ENCODE measurements at regions not wholly inside any gene's neighbourhood (a gene's known extent, or its start where the extent isn't known, plus 50 kb on each side); places are given as distances from the start of the nearest gene placed in this dataset.

DNA sequence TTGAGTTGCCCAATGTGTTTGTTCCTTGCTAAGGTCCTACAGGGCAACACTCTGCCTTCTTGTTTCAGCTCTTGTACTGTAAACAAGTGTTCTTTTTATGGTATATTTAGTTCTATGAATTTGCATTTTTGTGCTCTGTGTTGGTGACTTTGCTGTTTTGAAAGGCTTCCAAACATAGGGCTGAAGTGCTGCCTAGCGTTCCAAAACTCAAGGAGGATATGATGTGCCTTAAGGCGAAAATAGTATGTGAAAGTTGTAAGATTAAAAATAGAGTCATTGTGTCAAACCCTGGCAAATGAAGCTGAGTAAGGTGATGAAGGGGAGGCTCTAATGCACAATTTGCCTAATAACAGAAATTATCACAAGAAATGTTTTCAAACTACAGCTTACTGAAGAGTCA, 372.7 kb upstream of the TOM1L1 start:
- no peak for TF ChIP-seq CTCF (IDR thresholded peaks at IDR 0.05 in 8 of 11, conservative IDR thresholded peaks at IDR 0.05 in 3 of 11)
- no peak for TF ChIP-seq POLR2AphosphoS5 (IDR thresholded peaks at IDR 0.05)
- TF ChIP-seq POLR2A (IDR thresholded peaks at IDR 0.05) = no peak
- WGBS, 5 donors = 53 to 83% (median 80%) methylated on average over 2 of the region's 2 CpGs
- intact Hi-C loops (cut with DNase I; ENCODE audit: low total_unique reads) = no loop called here

GRCh38 chr17:54530398-54530797, 370.3 kb upstream of the TOM1L1 start:
- no peak for DNase-seq
- Histone ChIP-seq H3K36me3 (no peaks in the 10 kb centered on the region), H3K27me3 (replicated peaks in 1 of 7) (no peaks in the 10 kb centered on the region), H3K9me3 (peaks cover 0 to 3% (median 0%) of the 10 kb centered on the region in 8 donors), H3K27ac (no peak overlapping the region), H3K4me1 (no peaks in the 10 kb centered on the region), H3K4me3 (no peak overlapping the region)
- WGBS, 5 donors = 62 to 72% (median 71%) methylated on average over 3 of the region's 3 CpGs
- TF ChIP-seq POLR2AphosphoS5 (IDR thresholded peaks at IDR 0.05) (no peak), POLR2A (IDR thresholded peaks at IDR 0.05) (no peak), CTCF (IDR thresholded peaks at IDR 0.05 in 8 of 11, conservative IDR thresholded peaks at IDR 0.05 in 3 of 11) (no peak)
- intact Hi-C loops (cut with DNase I; ENCODE audit: low total_unique reads) = no loop called here

More for the DNA sequence above, 372.7 kb upstream of the TOM1L1 start:
- Histone ChIP-seq H3K36me3 (no peaks in the 10 kb centered on the region), H3K27me3 (replicated peaks in 1 of 7) (no peaks in the 10 kb centered on the region), H3K27ac (no peak overlapping the region), H3K4me1 (no peaks in the 10 kb centered on the region), H3K4me3 (no peak overlapping the region), H3K9me3 (peaks cover 0 to 3% (median 0%) of the 10 kb centered on the region in 8 donors)
- DNase-seq = no peak

GRCh38 chr17:54536306-54536705, 364.3 kb upstream of the TOM1L1 start:
- TF ChIP-seq CTCF (IDR thresholded peaks at IDR 0.05 in 8 of 11, conservative IDR thresholded peaks at IDR 0.05 in 3 of 11) = no peak
- Histone ChIP-seq H3K4me3 (no peak overlapping the region), H3K4me1 (no peaks in the 10 kb centered on the region), H3K36me3 (no peaks in the 10 kb centered on the region), H3K27ac (no peak overlapping the region), H3K27me3 (replicated peaks in 1 of 7) (no peaks in the 10 kb centered on the region), H3K9me3 (peaks cover 0 to 9% (median 0%) of the 10 kb centered on the region in 8 donors)
- DNase-seq = no peak
- WGBS, 5 donors = 86 to 100% (median 94%) methylated on average over 3 to 4 of the region's 4 CpGs
- intact Hi-C loops (cut with DNase I; ENCODE audit: low total_unique reads) = no loop called here

GRCh38 chr17:54537656-54538055, 363.0 kb upstream of the TOM1L1 start:
- intact Hi-C loops (cut with DNase I; ENCODE audit: low total_unique reads) = no loop called here
- Histone ChIP-seq H3K9me3 (peaks cover 0 to 9% (median 0%) of the 10 kb centered on the region in 8 donors), H3K4me3 (no peak overlapping the region), H3K36me3 (no peaks in the 10 kb centered on the region), H3K27ac (no peak overlapping the region), H3K4me1 (no peaks in the 10 kb centered on the region), H3K27me3 (replicated peaks in 1 of 7) (no peaks in the 10 kb centered on the region)
- no peak for TF ChIP-seq POLR2A (IDR thresholded peaks at IDR 0.05)
- no peak for TF ChIP-seq POLR2AphosphoS5 (IDR thresholded peaks at IDR 0.05)
- no peak for TF ChIP-seq CTCF (IDR thresholded peaks at IDR 0.05 in 8 of 11, conservative IDR thresholded peaks at IDR 0.05 in 3 of 11)
- DNase-seq = no peak
- 73 to 95% (median 77%) methylated on average over 3 of the region's 3 CpGs for WGBS, 5 donors
